ENCODE measurements at regions not wholly inside any gene's neighbourhood (a gene's known extent, or its start where the extent isn't known, plus 50 kb on each side); places are given as distances from the start of the nearest gene placed in this dataset.

GRCh38 chr20:17859002-17859615 lies 109.5 kb downstream of the SNX5 start (continued):
- TF ChIP-seq ZNF644 (CRISPR knock-in tag; IDR thresholded peaks at IDR 0.05; ENCODE audit: low read depth), result peak; percentile 97
- TF ChIP-seq KMT2B (CRISPR knock-in tag; IDR thresholded peaks at IDR 0.05), result no peak; the same call in none of the 2 replicates
- TF ChIP-seq TBX2 (CRISPR knock-in tag; IDR thresholded peaks at IDR 0.05; ENCODE audit: borderline replicate concordance), result peak; percentile 100
- peak; percentile 99 for TF ChIP-seq KDM3A (CRISPR knock-in tag; IDR thresholded peaks at IDR 0.05; ENCODE audit: low read depth)
- TF ChIP-seq ZFP36 (IDR thresholded peaks at IDR 0.05; ENCODE audit: borderline replicate concordance, low read depth, low read length, partially characterized antibody), result no peak
- TF ChIP-seq, protein P1, sequence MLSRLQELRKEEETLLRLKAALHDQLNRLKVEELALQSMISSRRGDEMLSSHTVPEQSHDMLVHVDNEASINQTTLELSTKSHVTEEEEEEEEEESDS (CRISPR knock-in tag; IDR thresholded peaks at IDR 0.05; ENCODE audit: borderline replicate concordance), result peak; percentile 89; the same call in 1 of the 2 replicates
- no peak for TF ChIP-seq ZNF296 (CRISPR knock-in tag; conservative IDR thresholded peaks at IDR 0.05)
- TF ChIP-seq ZFP90 (CRISPR knock-in tag; IDR thresholded peaks at IDR 0.05; ENCODE audit: borderline replicate concordance), result peak; percentile 90; the same call in 1 of the 2 replicates
- TF ChIP-seq ZNF709 (CRISPR knock-in tag; IDR thresholded peaks at IDR 0.05), result no peak; the same call in 1 of the 2 replicates
- TF ChIP-seq SRSF4 (IDR thresholded peaks at IDR 0.05; ENCODE audit: low read depth, low read length, poor library complexity, severe bottlenecking), result no peak
- peak; percentile 80; the same call in 1 of the 2 replicates for TF ChIP-seq ZFYVE20 (CRISPR knock-in tag; IDR thresholded peaks at IDR 0.05; ENCODE audit: borderline replicate concordance, low read depth)
- no peak for TF ChIP-seq ZNF674 (CRISPR knock-in tag; IDR thresholded peaks at IDR 0.05; ENCODE audit: low read depth)
- TF ChIP-seq ZNF34 (CRISPR knock-in tag; IDR thresholded peaks at IDR 0.05; ENCODE audit: borderline replicate concordance), result peak; percentile 62; the same call in 1 of the 2 replicates
- TF ChIP-seq HOXD1 (CRISPR knock-in tag; IDR thresholded peaks at IDR 0.05), result peak; percentile 99
- TF ChIP-seq, protein P2, sequence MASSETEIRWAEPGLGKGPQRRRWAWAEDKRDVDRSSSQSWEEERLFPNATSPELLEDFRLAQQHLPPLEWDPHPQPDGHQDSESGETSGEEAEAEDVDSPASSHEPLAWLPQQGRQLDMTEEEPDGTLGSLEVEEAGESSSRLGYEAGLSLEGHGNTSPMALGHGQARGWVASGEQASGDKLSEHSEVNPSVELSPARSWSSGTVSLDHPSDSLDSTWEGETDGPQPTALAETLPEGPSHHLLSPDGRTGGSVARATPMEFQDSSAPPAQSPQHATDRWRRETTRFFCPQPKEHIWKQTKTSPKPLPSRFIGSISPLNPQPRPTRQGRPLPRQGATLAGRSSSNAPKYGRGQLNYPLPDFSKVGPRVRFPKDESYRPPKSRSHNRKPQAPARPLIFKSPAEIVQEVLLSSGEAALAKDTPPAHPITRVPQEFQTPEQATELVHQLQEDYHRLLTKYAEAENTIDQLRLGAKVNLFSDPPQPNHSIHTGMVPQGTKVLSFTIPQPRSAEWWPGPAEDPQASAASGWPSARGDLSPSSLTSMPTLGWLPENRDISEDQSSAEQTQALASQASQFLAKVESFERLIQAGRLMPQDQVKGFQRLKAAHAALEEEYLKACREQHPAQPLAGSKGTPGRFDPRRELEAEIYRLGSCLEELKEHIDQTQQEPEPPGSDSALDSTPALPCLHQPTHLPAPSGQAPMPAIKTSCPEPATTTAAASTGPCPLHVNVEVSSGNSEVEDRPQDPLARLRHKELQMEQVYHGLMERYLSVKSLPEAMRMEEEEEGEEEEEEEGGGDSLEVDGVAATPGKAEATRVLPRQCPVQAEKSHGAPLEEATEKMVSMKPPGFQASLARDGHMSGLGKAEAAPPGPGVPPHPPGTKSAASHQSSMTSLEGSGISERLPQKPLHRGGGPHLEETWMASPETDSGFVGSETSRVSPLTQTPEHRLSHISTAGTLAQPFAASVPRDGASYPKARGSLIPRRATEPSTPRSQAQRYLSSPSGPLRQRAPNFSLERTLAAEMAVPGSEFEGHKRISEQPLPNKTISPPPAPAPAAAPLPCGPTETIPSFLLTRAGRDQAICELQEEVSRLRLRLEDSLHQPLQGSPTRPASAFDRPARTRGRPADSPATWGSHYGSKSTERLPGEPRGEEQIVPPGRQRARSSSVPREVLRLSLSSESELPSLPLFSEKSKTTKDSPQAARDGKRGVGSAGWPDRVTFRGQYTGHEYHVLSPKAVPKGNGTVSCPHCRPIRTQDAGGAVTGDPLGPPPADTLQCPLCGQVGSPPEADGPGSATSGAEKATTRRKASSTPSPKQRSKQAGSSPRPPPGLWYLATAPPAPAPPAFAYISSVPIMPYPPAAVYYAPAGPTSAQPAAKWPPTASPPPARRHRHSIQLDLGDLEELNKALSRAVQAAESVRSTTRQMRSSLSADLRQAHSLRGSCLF (CRISPR knock-in tag; IDR thresholded peaks at IDR 0.05; ENCODE audit: borderline replicate concordance), result no peak
- TF ChIP-seq ISX (CRISPR knock-in tag; conservative IDR thresholded peaks at IDR 0.05), result no peak; the same call in 1 of the 2 replicates
- no peak for TF ChIP-seq ZNF138 (CRISPR knock-in tag; IDR thresholded peaks at IDR 0.05; ENCODE audit: low read depth)
- peak; percentile 96 for TF ChIP-seq ZSCAN9 (CRISPR knock-in tag; IDR thresholded peaks at IDR 0.05; ENCODE audit: borderline replicate concordance)
- TF ChIP-seq CREB3 (CRISPR knock-in tag; IDR thresholded peaks at IDR 0.05), result no peak
- peak; percentile 99 for TF ChIP-seq HOXA3 (CRISPR knock-in tag; IDR thresholded peaks at IDR 0.05)
- peak; percentile 91 for TF ChIP-seq ZNF775 (CRISPR knock-in tag; IDR thresholded peaks at IDR 0.05; ENCODE audit: borderline replicate concordance)
- peak; percentile 61; the same call in 1 of the 2 replicates for TF ChIP-seq MYNN (CRISPR knock-in tag; IDR thresholded peaks at IDR 0.05; ENCODE audit: low read depth)
- peak; percentile 100 for TF ChIP-seq PHF5A (CRISPR knock-in tag; IDR thresholded peaks at IDR 0.05; ENCODE audit: low read depth, unreplicated experiment)
- no peak for TF ChIP-seq NBN (conservative IDR thresholded peaks at IDR 0.05)
- no peak for TF ChIP-seq FLYWCH1 (CRISPR knock-in tag; IDR thresholded peaks at IDR 0.05)

Data from HepG2 (cell line).